HG02870 (cell line): ENCODE measurements at regions not wholly inside any gene's neighbourhood (a gene's known extent, or its start where the extent isn't known, plus 50 kb on each side); places are given as distances from the start of the nearest gene placed in this dataset.

Source experiments
- ATAC-seq: cut with Tn5 transposase; IDR thresholded peaks from one replicate; pipeline ENCODE4 v1.9.1; 2021; ENCODE audit warnings: mild to moderate bottlenecking, moderate library complexity; ENCODE audit not compliant: unreplicated experiment

- no peak for ATAC-seq
Measured at GRCh38 chr2:14535156-14535555, 97.4 kb upstream of the LRATD1 start.

DNA sequence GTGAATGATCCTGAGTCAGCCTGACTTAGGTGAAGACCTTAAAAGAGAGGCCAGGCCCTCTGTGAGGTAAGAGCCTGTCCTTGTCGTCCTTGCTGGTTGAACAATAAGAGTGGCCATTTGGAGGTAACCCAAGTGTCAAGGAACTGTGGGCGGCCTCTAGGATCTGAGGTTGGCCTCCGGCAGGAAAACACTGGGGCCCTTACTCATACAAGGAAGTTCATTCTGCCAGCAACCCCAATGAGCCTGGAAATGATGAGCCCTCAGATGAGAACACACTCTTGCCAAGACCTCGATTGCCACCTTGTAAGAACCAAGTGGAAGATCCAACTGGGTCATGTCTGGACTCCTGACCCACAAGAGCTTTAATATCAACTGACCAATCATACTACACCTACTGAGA, 95.5 kb upstream of the LRATD1 start:
- ATAC-seq = no peak

DNA sequence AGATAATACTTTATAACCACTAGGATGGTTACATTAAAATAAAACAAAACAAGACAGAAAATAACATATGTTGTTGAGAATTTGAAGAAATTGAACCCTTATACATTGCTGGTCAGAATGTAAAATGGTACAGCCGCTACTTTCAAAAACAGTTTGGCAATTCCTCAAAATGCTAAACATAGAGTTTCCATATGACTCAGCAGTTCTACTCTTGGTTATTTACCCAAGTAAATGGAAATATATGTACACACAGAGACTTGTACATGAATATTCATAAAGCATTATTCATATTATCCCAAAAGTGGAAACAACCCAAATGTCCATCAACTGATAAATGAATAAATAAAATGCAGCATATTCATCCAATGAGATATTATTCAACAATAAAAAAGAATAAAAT, 92.5 kb upstream of the LRATD1 start:
- no peak for ATAC-seq

GRCh38 chr2:14543284-14543683, 89.2 kb upstream of the LRATD1 start:
- no peak for ATAC-seq

DNA sequence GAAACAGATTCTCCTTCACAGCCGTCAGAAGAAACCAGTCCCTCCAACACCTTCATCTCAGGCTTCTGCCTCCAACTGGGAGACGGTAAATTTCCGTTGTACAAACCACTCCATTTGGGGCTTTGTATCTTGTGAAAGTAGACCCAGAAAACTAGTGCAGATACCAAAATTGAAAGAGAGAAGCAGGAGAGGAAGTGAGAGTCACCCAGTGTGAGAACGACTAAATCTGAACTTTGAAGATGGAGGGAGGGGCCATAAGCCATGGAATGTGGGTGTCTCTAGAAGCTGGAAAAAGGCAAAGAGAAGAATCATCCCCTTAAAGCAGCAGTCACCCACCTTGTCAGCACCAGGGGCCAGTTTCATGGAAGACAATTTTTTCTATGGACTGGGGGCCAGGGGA, 88.3 kb upstream of the LRATD1 start:
- no peak for ATAC-seq

DNA sequence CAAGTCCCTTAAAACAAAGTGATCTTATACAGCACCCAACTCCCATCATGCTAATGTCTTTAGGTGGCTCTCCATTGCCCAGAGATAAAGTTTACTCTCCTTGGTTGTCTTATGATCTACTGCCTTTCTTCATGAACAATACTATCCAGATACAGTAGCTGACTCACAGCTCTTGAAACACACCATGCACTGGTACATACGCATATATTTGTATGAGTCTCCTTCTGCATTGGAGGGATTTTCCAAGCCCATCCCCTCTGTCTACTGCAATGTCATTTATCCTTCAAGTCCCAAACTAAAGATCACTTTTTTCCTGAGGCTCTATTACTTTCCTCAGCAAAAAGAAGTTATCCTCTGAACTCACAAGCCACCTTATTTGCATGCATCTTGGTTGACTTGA, 84.7 kb upstream of the LRATD1 start:
- no peak for ATAC-seq

- ATAC-seq = no peak
Measured at GRCh38 chr2:14550658-14551057, 81.9 kb upstream of the LRATD1 start.

- ATAC-seq = no peak
Measured at GRCh38 chr2:14551069-14551468, 81.4 kb upstream of the LRATD1 start.

GRCh38 chr2:14552286-14552685, 80.2 kb upstream of the LRATD1 start:
- no peak for ATAC-seq

- no peak for ATAC-seq
Measured at GRCh38 chr2:14552818-14553217, 79.7 kb upstream of the LRATD1 start.

DNA sequence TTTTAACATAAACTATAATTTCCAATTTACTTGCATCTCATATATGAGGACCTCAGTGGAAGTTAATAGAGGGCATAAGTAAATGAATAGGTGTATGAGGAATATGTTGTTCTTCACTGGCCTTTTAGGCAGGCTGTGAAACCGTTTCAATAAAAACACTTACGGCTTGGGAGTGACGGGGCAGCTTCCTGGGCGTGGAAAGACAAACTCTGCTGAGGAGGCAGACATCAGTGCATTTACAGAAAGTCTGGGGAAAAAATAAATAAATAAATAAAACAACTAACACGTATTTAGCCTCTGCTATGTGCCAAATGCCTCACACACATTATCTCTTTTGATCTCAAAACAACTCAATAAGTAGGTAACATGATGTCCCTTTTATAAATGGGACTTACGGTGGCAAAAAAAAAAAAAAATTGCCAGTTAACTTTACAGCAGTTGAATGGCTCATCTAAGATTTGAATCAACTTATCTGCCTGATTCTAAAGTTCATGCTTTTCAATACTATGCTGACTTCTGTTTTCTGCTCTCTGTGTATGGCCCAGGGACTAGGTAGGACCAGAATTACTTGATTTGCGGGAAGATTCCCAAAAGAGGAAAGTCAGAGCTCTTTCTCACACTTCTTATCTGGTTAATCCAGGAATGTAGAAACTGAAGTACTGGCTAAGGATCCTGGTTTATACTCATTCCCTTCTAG, 77.5 kb upstream of the LRATD1 start:
- no peak for ATAC-seq

DNA sequence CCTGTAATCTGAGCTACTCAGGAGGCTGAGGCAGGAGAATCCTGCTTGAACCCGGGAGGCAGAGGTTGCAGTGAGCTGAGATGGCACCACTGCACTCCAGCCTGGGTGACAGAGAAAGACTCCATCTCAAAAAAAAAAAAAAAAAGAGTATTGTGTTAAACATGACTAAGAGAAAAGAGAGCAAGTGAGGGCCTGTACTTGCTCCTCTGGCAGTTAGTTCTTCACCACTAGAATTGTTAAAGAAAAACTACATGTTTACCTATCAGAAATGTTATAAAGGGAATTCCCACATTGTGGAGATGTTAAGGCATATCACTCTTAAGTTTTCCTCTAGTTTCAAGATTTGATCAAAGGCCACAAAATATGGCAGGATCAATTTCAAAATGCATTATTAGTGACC, 75.4 kb upstream of the LRATD1 start:
- no peak for ATAC-seq

GRCh38 chr2:14557916-14558315, 74.6 kb upstream of the LRATD1 start:
- ATAC-seq = no peak

GRCh38 chr2:14558335-14558919, 74.1 kb upstream of the LRATD1 start:
- no peak for ATAC-seq

- ATAC-seq = no peak
Measured at GRCh38 chr2:14560716-14561115, 71.8 kb upstream of the LRATD1 start.

DNA sequence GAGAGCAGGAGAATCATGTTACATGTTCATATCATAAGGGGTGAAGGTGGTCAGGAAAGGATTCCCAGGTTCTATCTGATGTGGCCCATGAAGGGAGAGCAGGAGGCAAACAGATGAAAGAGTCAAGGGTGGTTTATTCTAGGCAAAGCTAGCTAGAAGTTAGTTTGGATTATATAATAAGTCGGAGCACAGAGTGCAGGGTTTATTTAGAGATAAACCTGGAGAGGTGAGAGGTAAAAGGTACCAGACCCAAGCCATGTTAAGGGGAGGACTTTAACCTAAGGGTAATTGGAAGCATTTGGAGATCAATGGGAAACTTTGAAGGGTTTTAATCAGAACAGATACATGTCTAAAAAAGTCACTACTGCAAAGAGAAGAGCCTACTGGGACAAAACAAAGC, 69.2 kb upstream of the LRATD1 start:
- ATAC-seq = no peak

- no peak for ATAC-seq
Measured at GRCh38 chr2:14565666-14566065, 66.9 kb upstream of the LRATD1 start.

DNA sequence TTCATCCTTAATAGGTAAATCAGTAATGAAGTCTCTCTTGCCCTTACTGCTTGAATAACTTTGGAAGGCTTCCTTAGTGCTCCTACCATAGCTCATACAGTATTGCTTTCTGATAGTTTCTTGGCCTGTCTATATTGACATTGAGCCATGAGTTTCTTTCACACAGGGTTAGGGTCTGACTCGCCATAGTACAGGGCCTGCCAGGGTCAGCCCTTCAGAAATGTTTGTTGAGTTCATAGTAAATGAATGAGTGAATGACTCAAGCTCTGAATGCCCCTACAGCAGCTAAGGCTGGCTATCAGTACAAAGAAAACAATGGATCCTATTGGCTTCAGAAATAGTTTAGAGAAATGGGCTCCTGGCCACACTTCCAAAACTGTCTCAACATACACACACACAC, 65.0 kb upstream of the LRATD1 start:
- ATAC-seq = no peak

DNA sequence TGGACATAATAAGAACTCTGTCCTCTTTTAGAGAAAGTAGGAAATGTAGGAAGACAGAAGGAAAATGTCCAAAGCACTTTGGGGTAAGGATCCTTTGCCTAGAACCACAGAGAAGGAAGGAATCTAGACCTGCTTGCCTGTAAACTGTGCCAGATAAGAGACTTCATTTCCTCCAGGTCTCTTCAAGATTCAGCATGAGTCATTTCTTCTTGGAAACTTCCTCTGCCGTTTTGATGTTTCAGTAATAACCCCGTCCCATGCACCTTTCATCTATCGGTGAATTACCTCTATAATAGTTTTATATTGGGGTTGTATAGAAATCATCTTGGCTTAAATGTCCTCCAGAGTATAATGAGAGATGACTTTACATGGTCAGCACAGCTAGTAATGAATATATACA, 63.2 kb upstream of the LRATD1 start:
- no peak for ATAC-seq

DNA sequence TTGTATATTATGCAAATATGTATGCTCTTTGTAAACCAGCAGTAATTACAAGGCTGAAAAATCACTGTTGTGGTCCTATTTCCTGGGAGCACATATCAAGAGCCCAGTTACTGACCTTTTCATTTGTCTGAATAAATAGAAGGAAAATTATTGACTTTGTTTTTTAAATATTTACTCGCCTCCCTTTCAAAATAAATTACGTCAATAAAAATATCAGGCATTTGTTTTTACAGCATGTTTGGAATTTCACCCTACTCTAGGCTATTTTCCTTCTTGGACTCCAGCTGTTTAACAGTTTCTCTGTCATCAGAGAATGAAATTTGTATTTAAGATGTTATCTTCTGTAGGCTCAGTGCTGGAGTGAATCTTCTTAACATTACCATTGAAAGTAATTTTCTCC, 59.9 kb upstream of the LRATD1 start:
- ATAC-seq = no peak

DNA sequence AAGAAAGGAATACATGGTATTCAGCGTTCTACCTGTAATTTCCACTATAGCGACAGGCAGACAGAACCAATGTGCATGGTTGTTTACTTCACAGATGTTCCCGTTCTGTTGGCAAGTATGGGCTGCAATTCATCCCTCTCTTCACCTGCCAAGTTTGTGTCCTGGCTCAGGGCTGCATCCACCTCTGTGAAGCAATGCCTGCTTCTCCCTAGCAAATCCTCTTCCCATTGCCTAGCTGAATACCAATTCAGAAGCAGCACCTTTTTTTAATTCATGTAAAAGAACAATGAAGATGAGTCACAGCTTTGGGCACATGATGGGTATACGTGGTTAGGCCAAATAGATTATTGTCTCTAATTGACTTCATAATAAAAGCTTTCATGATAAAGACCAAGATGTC, 54.7 kb upstream of the LRATD1 start:
- ATAC-seq = no peak
